ENCODE measurements at regions not wholly inside any gene's neighbourhood (a gene's known extent, or its start where the extent isn't known, plus 50 kb on each side); places are given as distances from the start of the nearest gene placed in this dataset.
"Not testable (repeated sequence)": the region's sequence is repeated elsewhere in the genome, so short reads cannot be mapped to it uniquely, and the experiment has no call there.

- Histone ChIP-seq H3K36me3 (no peaks in the 10 kb centered on the region), H3K27ac (no peak overlapping the region), H3K27me3 (no peaks in the 10 kb centered on the region), H3K9me3 (ENCODE audit: low read depth) (no peaks in the 10 kb centered on the region), H3K4me1 (ENCODE audit: low read depth) (no peaks in the 10 kb centered on the region), H3K4me3 (no peak overlapping the region)
- no peak for TF ChIP-seq CTCF (IDR thresholded peaks at IDR 0.05; ENCODE audit: low read depth, low read length)
- no peak for DNase-seq (ENCODE audit: low read depth in 1 of 2, low spot score in 1 of 2)
Observed at GRCh38 chr10:133011882-133012281, 69.5 kb upstream of the CFAP46 start.

- DNase-seq (ENCODE audit: low read depth in 1 of 2, low spot score in 1 of 2); H3K36me3 ChIP-seq; H3K27ac ChIP-seq; H3K27me3 ChIP-seq; H3K9me3 ChIP-seq (ENCODE audit: low read depth); H3K4me3 ChIP-seq; H3K4me1 ChIP-seq (ENCODE audit: low read depth): not testable (repeated sequence)
Observed at GRCh38 chr10:133011393-133011792, 69.0 kb upstream of the CFAP46 start.

- not testable (repeated sequence) for H3K27me3 ChIP-seq
Observed at GRCh38 chr10:133010843-133011179, 68.4 kb upstream of the CFAP46 start.

GRCh38 chr10:133010095-133010842, 67.9 kb upstream of the CFAP46 start:
- H3K27ac ChIP-seq = no peak overlapping the region
- H3K4me3 ChIP-seq = no peak overlapping the region
- no peaks in the 10 kb centered on the region for H3K9me3 ChIP-seq (ENCODE audit: low read depth)
- TF ChIP-seq CTCF (IDR thresholded peaks at IDR 0.05; ENCODE audit: low read depth, low read length) = no peak
- H3K27me3 ChIP-seq = no peaks in the 10 kb centered on the region
- H3K36me3 ChIP-seq = no peaks in the 10 kb centered on the region
- DNase-seq (ENCODE audit: low read depth in 1 of 2, low spot score in 1 of 2) = no peak
- no peaks in the 10 kb centered on the region for H3K4me1 ChIP-seq (ENCODE audit: low read depth)

More at GRCh38 chr10:133010843-133011179, 68.4 kb upstream of the CFAP46 start:
- not testable (repeated sequence) for H3K36me3 ChIP-seq; DNase-seq (ENCODE audit: low read depth in 1 of 2, low spot score in 1 of 2); H3K27ac ChIP-seq; H3K9me3 ChIP-seq (ENCODE audit: low read depth); H3K4me1 ChIP-seq (ENCODE audit: low read depth); H3K4me3 ChIP-seq

GRCh38 chr10:133009218-133009950, 67.0 kb upstream of the CFAP46 start:
- Histone ChIP-seq H3K9me3 (ENCODE audit: low read depth) (no peaks in the 10 kb centered on the region), H3K27ac (no peak overlapping the region), H3K4me3 (no peak overlapping the region), H3K4me1 (ENCODE audit: low read depth) (no peaks in the 10 kb centered on the region), H3K36me3 (no peaks in the 10 kb centered on the region), H3K27me3 (no peaks in the 10 kb centered on the region)
- DNase-seq (ENCODE audit: low read depth in 1 of 2, low spot score in 1 of 2) = peak in 1 of 2 donors; percentile 46
- no peak for TF ChIP-seq CTCF (IDR thresholded peaks at IDR 0.05; ENCODE audit: low read depth, low read length)

- TF ChIP-seq CTCF (IDR thresholded peaks at IDR 0.05; ENCODE audit: low read depth, low read length) = no peak
- no peaks in the 10 kb centered on the region for H3K36me3 ChIP-seq
- DNase-seq (ENCODE audit: low read depth in 1 of 2, low spot score in 1 of 2) = no peak
- H3K4me1 ChIP-seq (ENCODE audit: low read depth) = no peaks in the 10 kb centered on the region
- H3K27ac ChIP-seq = no peak overlapping the region
- no peaks in the 10 kb centered on the region for H3K27me3 ChIP-seq
- H3K4me3 ChIP-seq = no peak overlapping the region
- H3K9me3 ChIP-seq (ENCODE audit: low read depth) = no peaks in the 10 kb centered on the region
Observed at GRCh38 chr10:133008736-133009135, 66.4 kb upstream of the CFAP46 start.
